Erythroblast (primary cell): ENCODE measurements at regions not wholly inside any gene's neighbourhood (a gene's known extent, or its start where the extent isn't known, plus 50 kb on each side); places are given as distances from the start of the nearest gene placed in this dataset.

Experiments
- DNase-seq, 2 experiments: peaks; one replicate each; lab custom pipeline; 2025; lab: John Stamatoyannopoulos, UW
- GATA1 ChIP-seq: IDR thresholded peaks from 2 replicates; pipeline ENCODE4 v1.6.1; 2011; ENCODE audit warnings: low read depth, mild to moderate bottlenecking, control low read depth, low read length, moderate library complexity
- POLR2A ChIP-seq: IDR thresholded peaks from 2 replicates; pipeline ENCODE4 v1.6.1; 2011; ENCODE audit warnings: mild to moderate bottlenecking, low read length

DNA sequence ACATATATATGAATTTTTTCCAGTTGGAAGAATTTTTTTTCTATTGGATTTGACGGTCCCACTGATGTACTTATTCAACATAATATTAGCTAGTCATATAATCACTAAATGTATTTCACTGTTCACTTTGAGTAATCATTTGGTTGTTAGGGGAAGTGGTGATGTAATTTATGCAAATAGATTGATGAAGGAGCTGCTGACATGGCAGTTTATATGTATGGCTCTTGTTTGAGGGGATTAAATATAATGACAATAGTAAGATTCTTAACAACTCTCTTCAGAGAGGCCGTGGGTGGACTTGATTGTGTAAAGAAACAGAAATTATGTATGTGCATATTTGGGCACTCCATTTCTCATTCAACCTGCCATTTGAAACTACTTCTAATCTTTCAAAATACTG, 653.6 kb upstream of the ADGRL4 start:
- DNase-seq: no peak
- TF ChIP-seq GATA1 (no peak), POLR2A (no peak)

DNA sequence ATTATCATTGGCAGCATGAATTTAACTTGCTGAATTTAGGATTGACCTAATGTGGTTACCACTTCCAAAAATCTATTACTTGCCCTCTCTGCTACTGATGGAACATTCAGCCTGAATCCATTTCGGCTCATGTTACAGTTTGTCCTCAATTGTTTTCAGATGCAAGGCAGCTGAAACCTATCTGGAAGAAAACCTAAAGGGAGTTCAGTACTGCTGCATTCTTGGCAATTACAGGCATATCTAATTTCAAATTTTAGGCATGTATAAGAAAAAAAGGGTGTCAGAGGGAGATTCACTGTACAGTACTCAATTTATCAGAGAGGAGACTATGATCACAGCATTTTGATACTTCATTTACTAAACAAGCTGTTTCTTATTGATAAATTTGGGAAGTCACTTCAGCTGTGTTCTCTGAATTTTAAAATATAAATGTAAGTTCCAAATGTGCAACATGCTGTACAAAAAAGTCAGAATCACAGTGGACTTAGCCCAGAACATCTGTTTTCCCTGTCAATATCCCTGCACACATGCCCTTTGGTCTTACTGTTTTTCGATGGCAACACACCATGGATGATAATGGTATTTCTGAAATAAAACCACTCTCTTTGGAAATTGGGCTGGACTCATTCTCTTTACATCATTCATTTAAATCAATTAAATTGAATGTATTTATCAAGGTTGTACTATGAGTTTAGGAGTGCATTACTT, 651.6 kb upstream of the ADGRL4 start:
- TF ChIP-seq POLR2A (no peak), GATA1 (no peak)
- no peak for DNase-seq

GRCh38 chr1:79655876-79656275, 649.3 kb upstream of the ADGRL4 start:
- TF ChIP-seq POLR2A (no peak), GATA1 (no peak)
- DNase-seq: no peak

- TF ChIP-seq POLR2A (no peak), GATA1 (no peak)
- DNase-seq: no peak
Observed at GRCh38 chr1:79652426-79652825, 645.9 kb upstream of the ADGRL4 start.

- DNase-seq: no peak
- TF ChIP-seq POLR2A (no peak), GATA1 (no peak)
Observed at GRCh38 chr1:79648126-79648525, 641.6 kb upstream of the ADGRL4 start.

DNA sequence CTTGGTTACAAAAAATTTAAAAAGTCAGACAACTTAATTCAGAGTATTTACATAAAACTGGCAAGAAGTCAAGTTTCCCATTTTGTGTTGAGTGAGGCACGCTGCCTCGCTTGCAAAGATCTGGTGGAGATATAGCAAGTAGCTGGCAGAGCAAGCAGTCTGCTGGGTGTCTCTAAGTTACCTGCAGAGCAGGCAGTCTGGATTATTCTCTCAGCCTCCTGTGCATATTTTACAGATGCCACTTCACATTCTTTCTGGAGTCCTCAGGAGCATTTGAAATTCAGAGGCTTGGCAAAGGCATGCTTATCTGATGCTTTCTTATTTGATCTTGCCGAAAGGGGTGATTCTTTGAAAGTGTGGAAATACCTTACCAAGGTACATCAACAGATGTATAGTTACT, 640.4 kb upstream of the ADGRL4 start:
- no peak for TF ChIP-seq POLR2A
- no peak for TF ChIP-seq GATA1
- DNase-seq: no peak

- TF ChIP-seq GATA1 (no peak), POLR2A (no peak)
Observed at GRCh38 chr1:79638382-79638781, 631.9 kb upstream of the ADGRL4 start.

DNA sequence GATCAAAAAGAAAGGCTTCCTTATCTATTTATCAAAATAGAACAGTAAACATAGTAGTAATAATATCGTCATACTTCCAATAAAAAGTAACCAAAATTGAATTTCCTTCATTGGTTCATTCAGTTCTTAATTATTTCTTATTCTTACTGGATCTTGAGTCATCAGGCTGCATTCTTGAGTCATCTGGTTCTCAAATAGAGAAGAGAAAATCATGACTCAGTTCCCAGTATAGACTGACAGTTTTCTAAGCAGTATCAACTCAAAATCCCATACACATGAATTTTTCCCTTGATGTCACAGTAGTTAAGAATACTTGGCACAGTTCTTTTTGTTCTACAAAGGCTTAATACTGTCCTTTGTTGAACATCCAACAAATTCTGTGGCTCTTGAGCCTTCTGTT, 626.9 kb upstream of the ADGRL4 start:
- TF ChIP-seq POLR2A (no peak), GATA1 (no peak)
- DNase-seq: no peak

More at GRCh38 chr1:79638382-79638781, 631.9 kb upstream of the ADGRL4 start:
- DNase-seq: no peak

DNA sequence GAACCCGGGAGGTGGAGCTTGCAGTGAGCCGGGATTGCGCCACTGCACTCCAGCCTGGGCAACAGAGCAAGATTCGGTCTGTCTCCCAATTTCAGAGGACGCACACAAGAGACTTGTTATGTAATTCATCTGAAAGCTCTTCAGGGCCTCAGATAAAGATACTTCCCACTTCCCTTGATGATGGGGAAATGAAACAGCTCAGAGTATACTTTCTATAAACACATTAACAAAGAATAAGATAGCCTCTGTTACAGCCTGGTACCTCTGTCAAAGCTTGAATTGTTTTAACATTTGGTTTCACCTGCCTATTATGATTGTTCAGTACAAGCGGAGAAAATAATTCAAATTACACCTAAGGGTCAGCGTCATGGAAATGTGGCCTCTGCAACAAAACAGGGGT, 622.9 kb upstream of the ADGRL4 start:
- no peak for DNase-seq
- TF ChIP-seq GATA1: no peak
- TF ChIP-seq POLR2A: no peak

- TF ChIP-seq GATA1: no peak
- no peak for TF ChIP-seq POLR2A
- DNase-seq: no peak
Observed at GRCh38 chr1:79617777-79618176, 611.2 kb upstream of the ADGRL4 start.

GRCh38 chr1:79614762-79615161, 608.2 kb upstream of the ADGRL4 start:
- no peak for DNase-seq
- TF ChIP-seq POLR2A (no peak), GATA1 (no peak)

DNA sequence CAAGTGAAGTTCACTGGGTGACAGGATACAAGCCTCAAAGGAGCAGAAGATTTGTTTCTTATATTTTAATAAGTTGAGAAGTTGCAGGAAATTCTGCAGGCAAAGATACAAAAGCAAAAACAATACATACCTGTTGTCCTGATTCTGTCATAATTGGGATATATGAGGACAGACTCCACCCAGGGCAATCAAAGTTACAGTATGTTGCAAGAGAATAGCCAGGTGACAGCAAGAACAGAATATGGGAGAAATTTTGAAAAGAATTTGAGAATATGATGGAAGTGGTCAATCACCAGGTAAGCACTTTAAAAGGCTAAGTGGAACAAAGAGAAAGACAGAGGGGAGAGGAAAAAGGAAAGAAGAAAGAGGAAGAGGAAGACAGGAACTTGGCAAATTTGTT, 607.6 kb upstream of the ADGRL4 start:
- DNase-seq: no peak
- TF ChIP-seq GATA1 (no peak), POLR2A (no peak)

DNA sequence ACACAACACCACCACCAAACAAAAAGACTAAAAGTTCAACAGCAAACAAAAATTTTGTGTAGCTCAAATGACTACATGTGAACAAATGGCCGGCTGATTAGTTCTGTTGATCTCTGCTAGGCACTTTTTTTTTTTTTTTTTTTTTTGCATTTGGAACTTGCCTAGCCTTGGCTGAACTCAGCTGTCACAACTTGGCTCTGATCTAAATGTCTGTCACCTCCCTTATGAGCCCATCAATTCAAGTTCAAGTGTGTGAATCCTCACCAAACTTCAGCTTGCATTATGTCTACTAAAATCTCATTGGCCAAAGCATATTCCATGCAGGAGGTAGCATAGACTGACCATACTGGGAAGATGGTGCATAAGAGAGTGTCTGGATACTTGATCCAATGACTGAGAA, 606.5 kb upstream of the ADGRL4 start:
- TF ChIP-seq GATA1 (no peak), POLR2A (no peak)
- DNase-seq: no peak

DNA sequence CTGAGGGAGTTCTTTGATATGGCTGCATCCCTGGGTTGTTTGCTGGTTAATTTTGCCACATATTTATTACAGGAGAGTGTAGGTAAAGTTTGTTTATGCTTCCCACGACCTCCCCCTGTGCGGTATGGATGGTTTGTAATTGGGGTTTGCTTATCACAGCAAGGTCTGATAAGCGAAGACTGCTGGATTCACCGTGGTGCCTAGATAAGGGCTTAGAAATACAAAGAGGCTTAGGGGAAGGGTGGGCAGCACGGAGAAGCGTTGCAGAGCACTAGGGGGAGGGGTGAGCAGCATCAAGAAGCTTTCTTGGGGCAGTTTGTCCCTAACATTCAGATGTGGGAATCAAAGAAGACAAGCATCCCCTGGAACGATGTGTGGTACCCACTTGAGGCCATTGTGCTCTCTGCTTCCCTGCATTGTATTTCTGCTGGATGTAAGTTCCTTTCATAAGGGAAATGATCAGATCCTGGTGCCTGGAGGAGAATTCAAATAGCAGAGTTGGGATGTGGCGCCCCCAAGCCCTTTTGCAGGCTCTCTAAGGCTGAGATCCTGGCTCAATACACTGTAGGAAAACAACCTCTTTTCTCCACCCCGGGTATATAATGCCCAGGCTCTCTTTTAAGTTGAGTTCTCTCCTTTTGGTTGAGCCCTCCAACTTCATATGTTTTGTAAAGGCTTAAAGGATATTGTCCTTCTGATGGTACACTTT, 598.1 kb upstream of the ADGRL4 start:
- no peak for DNase-seq
- TF ChIP-seq POLR2A: no peak
- no peak for TF ChIP-seq GATA1
